ENCODE measurements at regions not wholly inside any gene's neighbourhood (a gene's known extent, or its start where the extent isn't known, plus 50 kb on each side); places are given as distances from the start of the nearest gene placed in this dataset.

DNA sequence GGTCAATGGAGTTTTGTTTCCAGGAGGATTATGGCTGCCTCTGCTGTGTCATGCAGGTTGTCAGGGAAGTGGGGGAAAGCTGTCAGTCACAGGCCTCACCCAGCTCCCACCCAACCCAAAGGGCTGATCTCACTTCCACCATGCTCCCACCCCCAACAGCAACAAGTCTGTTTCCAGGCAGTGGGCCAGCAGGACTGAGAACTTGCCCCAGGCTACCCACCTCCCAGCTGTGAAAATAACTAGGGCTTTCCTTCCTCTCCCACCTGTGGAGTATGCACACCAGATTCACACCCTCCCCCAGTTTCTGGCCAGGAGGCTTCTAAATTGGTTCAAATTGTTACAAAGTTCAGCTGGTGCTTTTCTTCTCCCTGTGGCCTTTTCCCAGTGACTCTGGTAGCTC, 95.6 kb upstream of the ACVR1 start:
- TF ChIP-seq EZH2 (IDR thresholded peaks at IDR 0.05) = no peak
- TF ChIP-seq POLR2AphosphoS5 (IDR thresholded peaks at IDR 0.05; ENCODE audit: borderline replicate concordance, low read depth, low read length) = no peak

Measured in SK-N-MC (cell line).